Omental fat pad (tissue), 3 donors: ENCODE measurements at regions not wholly inside any gene's neighbourhood (a gene's known extent, or its start where the extent isn't known, plus 50 kb on each side); places are given as distances from the start of the nearest gene placed in this dataset.

Source experiments
- ATAC-seq: fragments of 150-250 bp; one replicate; pipeline ENCODE4 v1.9.1; 2016; ENCODE audit warnings: mild to moderate bottlenecking, moderate library complexity; ENCODE audit not compliant: low FRiP score
- DNase-seq: peaks from one replicate; pipeline ENCODE4 v3.0.0-alpha.2; 2019; ENCODE audit warnings: low spot score
- CTCF ChIP-seq, 3 donors: fragments of 450-650 bp; IDR thresholded peaks; one replicate each; pipeline ENCODE4 v1.5.1; 2016 to 2017; ENCODE audit warnings: antibody characterized with exemption in 3 of 3, mild to moderate bottlenecking in 3 of 3, moderate library complexity in 2 of 3

GRCh38 chr3:127520993-127521392 lies 69.5 kb downstream of the TPRA1 start:
- DNase-seq (no peak), ATAC-seq (no peak)
- TF ChIP-seq CTCF (IDR thresholded peaks at IDR 0.05): no peak

DNA sequence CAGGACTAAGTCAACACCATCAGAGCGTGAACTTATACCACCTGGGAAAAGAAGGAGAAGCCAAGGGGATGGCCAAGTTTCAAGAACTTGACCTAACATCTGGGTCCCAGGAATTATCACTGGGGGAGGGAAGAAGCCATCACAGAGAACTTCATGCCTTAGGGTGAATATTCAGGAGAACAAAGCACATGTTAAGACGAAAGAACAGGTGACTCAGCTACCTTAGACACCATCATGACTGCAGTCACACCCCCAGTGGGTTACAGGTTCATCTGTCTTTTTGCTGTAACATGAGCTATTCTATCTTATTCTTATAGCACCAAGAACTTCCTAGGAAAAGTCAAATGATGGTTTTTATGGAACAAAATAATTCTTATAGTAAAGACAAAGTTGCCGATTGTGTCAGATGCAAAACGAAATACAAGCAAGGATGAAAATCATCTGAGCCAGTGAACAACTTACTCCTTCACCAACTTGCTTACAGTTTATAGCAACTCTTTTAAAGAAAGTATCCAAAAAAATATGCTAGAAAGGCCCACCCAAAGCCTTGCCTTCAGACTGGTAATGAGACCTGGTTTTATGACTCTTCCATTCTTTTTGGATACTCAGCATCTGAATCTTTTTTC lies 72.0 kb downstream of the TPRA1 start:
- DNase-seq (no peak), ATAC-seq (no peak)
- no peak for TF ChIP-seq CTCF (IDR thresholded peaks at IDR 0.05)

DNA sequence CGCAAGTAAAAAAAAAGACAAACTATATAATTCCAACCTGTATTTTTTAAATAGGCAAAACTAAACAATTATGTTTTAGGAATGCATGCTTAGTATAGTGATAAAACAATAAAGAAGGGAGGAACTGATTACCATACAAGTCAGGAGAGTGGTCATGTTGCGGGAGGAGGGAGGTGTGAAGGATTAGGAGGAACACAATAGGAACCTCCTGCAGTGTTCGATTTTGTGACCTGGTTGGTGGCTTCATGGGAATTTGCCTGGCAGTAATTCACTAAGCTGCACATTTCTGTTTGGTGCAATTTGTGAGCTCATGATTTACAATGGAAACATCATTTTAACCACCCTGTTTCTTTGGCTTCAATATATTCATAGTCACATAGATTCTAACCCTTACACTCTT lies 78.3 kb downstream of the TPRA1 start:
- DNase-seq: no peak
- no peak for ATAC-seq
- TF ChIP-seq CTCF (IDR thresholded peaks at IDR 0.05): no peak

- DNase-seq: no peak
- no peak for TF ChIP-seq CTCF (IDR thresholded peaks at IDR 0.05)
- no peak for ATAC-seq
These were observed 89.4 kb downstream of the TPRA1 start for GRCh38 chr3:127501177-127501576.

GRCh38 chr3:127497676-127498075 lies 92.9 kb downstream of the TPRA1 start:
- ATAC-seq: no peak
- no peak for TF ChIP-seq CTCF (IDR thresholded peaks at IDR 0.05)
- DNase-seq: no peak

GRCh38 chr3:127497166-127497565 lies 93.4 kb downstream of the TPRA1 start:
- TF ChIP-seq CTCF (IDR thresholded peaks at IDR 0.05): no peak
- ATAC-seq: no peak
- no peak for DNase-seq

DNA sequence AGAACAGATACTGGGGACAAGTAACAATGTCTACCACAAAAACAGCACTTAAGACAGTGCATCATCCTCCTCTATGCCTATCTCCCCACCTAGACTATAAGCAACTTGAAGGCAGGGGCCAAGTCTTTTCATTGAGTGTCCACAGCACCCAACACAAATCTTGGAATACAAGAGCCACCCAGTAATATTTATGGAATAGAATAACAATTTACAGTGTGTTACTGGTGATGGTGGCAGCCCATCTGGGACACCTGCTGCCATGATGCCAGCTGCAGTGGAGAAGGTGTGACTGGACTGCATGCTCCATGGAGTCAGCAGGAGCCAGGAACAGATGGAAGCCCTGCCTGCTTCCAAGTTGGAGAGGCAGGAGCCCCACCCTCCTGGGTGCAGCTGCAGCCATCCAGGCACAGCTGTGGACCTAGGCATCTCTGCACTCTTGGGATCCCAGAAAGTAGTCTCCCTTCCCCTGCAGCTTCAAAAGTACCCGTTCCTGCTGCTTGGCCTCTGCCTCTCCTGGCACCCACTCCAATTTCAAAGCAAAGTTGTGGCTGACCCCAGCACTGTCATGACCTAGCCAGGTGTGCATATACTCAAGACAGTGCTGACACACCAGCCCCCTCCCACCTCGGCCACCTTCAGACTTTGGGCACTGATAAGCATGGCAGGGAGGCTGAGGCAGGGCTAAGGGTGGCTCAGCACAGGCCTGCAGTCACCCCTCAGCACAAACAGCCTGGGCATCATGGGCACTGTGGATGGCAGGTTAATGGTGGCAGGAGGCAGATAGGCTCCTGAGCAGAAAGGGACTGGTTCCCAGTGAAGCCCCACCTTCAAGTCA lies 94.5 kb downstream of the TPRA1 start:
- ATAC-seq (no peak), DNase-seq (no peak)
- TF ChIP-seq CTCF (IDR thresholded peaks at IDR 0.05): no peak
